Nephron progenitor cell (in vitro differentiated cells): ENCODE measurements at regions not wholly inside any gene's neighbourhood (a gene's known extent, or its start where the extent isn't known, plus 50 kb on each side); places are given as distances from the start of the nearest gene placed in this dataset.
"Not testable (repeated sequence)": the region's sequence is repeated elsewhere in the genome, so short reads cannot be mapped to it uniquely, and the experiment has no call there.

ENCODE experiments used
- DNase-seq: peaks from one replicate; pipeline ENCODE4 v3.0.0; 2021
- H3K27ac Mint-ChIP-seq: 2 replicates; pipeline ENCODE4 v1.8.0; 2021; ENCODE audit warnings: mild to moderate bottlenecking, moderate library complexity, mixed read lengths
- H3K27me3 Mint-ChIP-seq: 2 replicates; pipeline ENCODE4 v1.8.0; 2021; ENCODE audit warnings: mild to moderate bottlenecking, low read depth, mixed read lengths; ENCODE audit not compliant: poor library complexity
- H3K36me3 Mint-ChIP-seq: 2 replicates; pipeline ENCODE4 v1.8.0; 2021; ENCODE audit warnings: low read depth, mixed read lengths
- H3K4me1 Mint-ChIP-seq: 2 replicates; pipeline ENCODE4 v1.8.0; 2021; ENCODE audit warnings: mixed read lengths
- H3K4me3 Mint-ChIP-seq: 2 replicates; pipeline ENCODE4 v1.8.0; 2021; ENCODE audit warnings: mild to moderate bottlenecking, moderate library complexity, mixed read lengths
- H3K9me3 Mint-ChIP-seq: 2 replicates; pipeline ENCODE4 v1.8.0; 2021; ENCODE audit warnings: mild to moderate bottlenecking, moderate library complexity, mixed read lengths
- CTCF ChIP-seq: fragments of 200-600 bp; sonication (generic); IDR thresholded peaks from 2 replicates; pipeline ENCODE4 v1.5.0; 2021; ENCODE audit warnings: antibody characterized with exemption

GRCh38 chr4:118410138-118410537 lies 57.3 kb upstream of the PRSS12 start:
- no peaks in the 10 kb centered on the region for H3K4me1 Mint-ChIP-seq
- H3K4me3 Mint-ChIP-seq, result no peak overlapping the region
- H3K27me3 Mint-ChIP-seq, result no peaks in the 10 kb centered on the region
- peaks cover 5% of the 10 kb centered on the region for H3K9me3 Mint-ChIP-seq
- H3K36me3 Mint-ChIP-seq, result no peaks in the 10 kb centered on the region
- no peak overlapping the region for H3K27ac Mint-ChIP-seq
- no peak for TF ChIP-seq CTCF
- DNase-seq, result no peak

- no peak for TF ChIP-seq CTCF
- Mint-ChIP-seq H3K36me3 (no peaks in the 10 kb centered on the region), H3K4me1 (no peaks in the 10 kb centered on the region), H3K27ac (no peak overlapping the region), H3K9me3 (no peaks in the 10 kb centered on the region), H3K27me3 (no peaks in the 10 kb centered on the region), H3K4me3 (no peak overlapping the region)
- no peak for DNase-seq
Measured at GRCh38 chr4:118417325-118417724, 64.5 kb upstream of the PRSS12 start.

- H3K36me3 Mint-ChIP-seq, H3K4me1 Mint-ChIP-seq, H3K4me3 Mint-ChIP-seq, H3K27me3 Mint-ChIP-seq, H3K27ac Mint-ChIP-seq, DNase-seq, H3K9me3 Mint-ChIP-seq: not testable (repeated sequence)
Measured at GRCh38 chr4:118417800-118418199, 65.0 kb upstream of the PRSS12 start.

- not testable (repeated sequence) for H3K4me3 Mint-ChIP-seq, H3K9me3 Mint-ChIP-seq, H3K36me3 Mint-ChIP-seq, H3K4me1 Mint-ChIP-seq, DNase-seq, H3K27ac Mint-ChIP-seq, H3K27me3 Mint-ChIP-seq
Measured at GRCh38 chr4:118418396-118418795, 65.6 kb upstream of the PRSS12 start.

GRCh38 chr4:118419626-118420025 lies 66.8 kb upstream of the PRSS12 start:
- not testable (repeated sequence) for H3K4me1 Mint-ChIP-seq, H3K27me3 Mint-ChIP-seq, H3K27ac Mint-ChIP-seq, DNase-seq, H3K4me3 Mint-ChIP-seq, H3K9me3 Mint-ChIP-seq, H3K36me3 Mint-ChIP-seq

- peak; percentile 70 for DNase-seq
- not testable (repeated sequence) for H3K4me3 Mint-ChIP-seq, H3K4me1 Mint-ChIP-seq, H3K27me3 Mint-ChIP-seq, H3K36me3 Mint-ChIP-seq, H3K27ac Mint-ChIP-seq, H3K9me3 Mint-ChIP-seq
- TF ChIP-seq CTCF, result peak; percentile 51
Measured at GRCh38 chr4:118424062-118424461, 71.3 kb upstream of the PRSS12 start.

- not testable (repeated sequence) for H3K27ac Mint-ChIP-seq, DNase-seq, H3K27me3 Mint-ChIP-seq, H3K4me3 Mint-ChIP-seq, H3K4me1 Mint-ChIP-seq, H3K9me3 Mint-ChIP-seq, H3K36me3 Mint-ChIP-seq
Measured at GRCh38 chr4:118428881-118429280, 76.1 kb upstream of the PRSS12 start.

GRCh38 chr4:118432359-118432758 lies 79.6 kb upstream of the PRSS12 start:
- not testable (repeated sequence) for H3K4me1 Mint-ChIP-seq, H3K9me3 Mint-ChIP-seq, H3K4me3 Mint-ChIP-seq, H3K36me3 Mint-ChIP-seq, H3K27ac Mint-ChIP-seq, H3K27me3 Mint-ChIP-seq, DNase-seq

GRCh38 chr4:118433612-118434375 lies 81.0 kb upstream of the PRSS12 start:
- not testable (repeated sequence) for H3K27me3 Mint-ChIP-seq, DNase-seq, H3K36me3 Mint-ChIP-seq, H3K27ac Mint-ChIP-seq, H3K9me3 Mint-ChIP-seq, H3K4me3 Mint-ChIP-seq, H3K4me1 Mint-ChIP-seq

GRCh38 chr4:118435415-118435814 lies 82.6 kb upstream of the PRSS12 start:
- H3K27me3 Mint-ChIP-seq, DNase-seq, H3K27ac Mint-ChIP-seq, H3K36me3 Mint-ChIP-seq, H3K4me1 Mint-ChIP-seq, H3K4me3 Mint-ChIP-seq, H3K9me3 Mint-ChIP-seq: not testable (repeated sequence)

GRCh38 chr4:118442115-118442837 lies 89.5 kb upstream of the PRSS12 start:
- not testable (repeated sequence) for H3K9me3 Mint-ChIP-seq, H3K27ac Mint-ChIP-seq, H3K4me3 Mint-ChIP-seq, H3K4me1 Mint-ChIP-seq, H3K36me3 Mint-ChIP-seq, DNase-seq, H3K27me3 Mint-ChIP-seq

- not testable (repeated sequence) for H3K4me3 Mint-ChIP-seq, H3K9me3 Mint-ChIP-seq, H3K4me1 Mint-ChIP-seq, H3K27me3 Mint-ChIP-seq, H3K36me3 Mint-ChIP-seq, H3K27ac Mint-ChIP-seq, DNase-seq
Measured at GRCh38 chr4:118447397-118447796, 94.6 kb upstream of the PRSS12 start.
